SK-N-MC (cell line): ENCODE measurements at regions not wholly inside any gene's neighbourhood (a gene's known extent, or its start where the extent isn't known, plus 50 kb on each side); places are given as distances from the start of the nearest gene placed in this dataset.

Experiments used
- DNase-seq: peaks from one replicate; pipeline ENCODE4 v3.0.0-alpha.2; 2011; ENCODE audit warnings: low read depth, low spot score
- H3K27ac ChIP-seq: fragments of 200-600 bp; sonication (generic); 2 replicates; pipeline ENCODE4 v1.5.1; 2016; ENCODE audit warnings: mixed run types
- H3K36me3 ChIP-seq: fragments of 200-600 bp; sonication (generic); 2 replicates; pipeline ENCODE4 v1.6.1; 2017; ENCODE audit warnings: antibody characterized with exemption, low read length, mixed read lengths; ENCODE audit not compliant: insufficient read depth
- H3K4me3 ChIP-seq: fragments of 200-600 bp; sonication (generic); 2 replicates; pipeline ENCODE4 v1.5.1; 2016
- H3K9ac ChIP-seq: fragments of 200-600 bp; sonication (generic); 2 replicates; pipeline ENCODE4 v1.8.0; 2017; ENCODE audit warnings: mixed run types, mixed read lengths; ENCODE audit not compliant: insufficient read length
- H3K9me3 ChIP-seq: fragments of 200-600 bp; sonication (generic); 2 replicates; pipeline ENCODE4 v1.6.1; 2017; ENCODE audit warnings: low read depth, mild to moderate bottlenecking, antibody characterized with exemption, low read length, moderate library complexity, mixed read lengths
- EZH2 ChIP-seq: fragments of 200-600 bp; sonication (generic); IDR thresholded peaks from one replicate; pipeline ENCODE4 v1.6.1; 2017; ENCODE audit warnings: antibody characterized with exemption
- FOXP2 ChIP-seq: optimal IDR thresholded peaks from 2 replicates; pipeline ENCODE3; 2011; ENCODE audit warnings: mild to moderate bottlenecking, moderate library complexity; ENCODE audit not compliant: insufficient read depth; ENCODE audit errors: extremely low read length, control extremely low read depth
- POLR2AphosphoS5 ChIP-seq: IDR thresholded peaks from 2 replicates; pipeline ENCODE4 v1.6.1; 2012; ENCODE audit warnings: mild to moderate bottlenecking, low read depth, low read length, borderline replicate concordance

DNA sequence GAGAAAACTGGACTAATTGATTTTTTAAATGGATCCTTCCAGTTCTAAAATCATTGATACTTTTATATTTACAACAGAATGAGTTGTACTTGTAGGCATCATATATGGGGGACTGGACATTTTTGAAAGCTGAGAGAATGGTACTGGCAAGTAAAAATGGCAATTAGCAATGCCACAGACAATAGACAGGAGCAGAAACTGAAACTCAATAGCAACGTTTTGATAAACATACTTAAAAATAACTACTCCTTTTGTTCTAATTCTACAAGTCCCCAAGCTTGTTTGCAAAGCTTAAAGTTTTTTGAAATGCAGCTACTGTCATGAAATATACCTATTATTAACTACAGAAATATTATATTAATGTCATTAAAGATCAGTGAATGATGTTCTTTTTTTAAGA is 52.8 kb upstream of the FBXL7 start:
- H3K9ac ChIP-seq: no peak overlapping the region
- no peak overlapping the region for H3K27ac ChIP-seq
- no peak overlapping the region for H3K4me3 ChIP-seq
- no peaks in the 10 kb centered on the region for H3K9me3 ChIP-seq
- DNase-seq: no peak
- H3K36me3 ChIP-seq: no peaks in the 10 kb centered on the region
- no peak for TF ChIP-seq EZH2
- TF ChIP-seq POLR2AphosphoS5: no peak
- TF ChIP-seq FOXP2: no peak

DNA sequence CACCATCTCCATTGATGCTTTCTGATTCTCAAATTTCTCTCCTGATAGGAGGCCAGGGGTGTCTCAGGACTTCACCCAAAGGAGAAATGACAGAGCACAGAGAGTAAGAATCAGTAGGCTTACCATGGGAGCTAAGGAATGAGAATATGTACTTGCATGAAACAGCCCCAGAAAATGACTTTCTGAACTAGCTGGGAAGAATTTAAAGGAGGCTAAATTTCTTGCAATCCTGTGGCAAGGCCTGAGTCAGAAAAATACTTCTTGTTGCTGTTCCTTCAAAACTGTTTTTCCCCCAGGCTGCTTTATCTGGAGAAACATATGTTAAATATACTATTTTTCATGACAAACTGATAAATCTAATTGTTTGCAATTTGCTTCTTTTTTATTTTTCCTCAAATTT is 53.4 kb upstream of the FBXL7 start:
- no peak for TF ChIP-seq EZH2
- TF ChIP-seq POLR2AphosphoS5: no peak
- no peak for TF ChIP-seq FOXP2
- Histone ChIP-seq H3K27ac (no peak overlapping the region), H3K4me3 (no peak overlapping the region)

GRCh38 chr5:15442193-15442570 is 57.8 kb upstream of the FBXL7 start:
- Histone ChIP-seq H3K27ac (no peak overlapping the region), H3K9ac (no peak overlapping the region), H3K9me3 (no peaks in the 10 kb centered on the region), H3K4me3 (no peak overlapping the region), H3K36me3 (no peaks in the 10 kb centered on the region)
- TF ChIP-seq FOXP2: no peak
- TF ChIP-seq POLR2AphosphoS5: no peak
- no peak for TF ChIP-seq EZH2
- no peak for DNase-seq

More for the DNA sequence above, 53.4 kb upstream of the FBXL7 start:
- no peak overlapping the region for H3K9ac ChIP-seq
- H3K9me3 ChIP-seq: no peaks in the 10 kb centered on the region
- H3K36me3 ChIP-seq: no peaks in the 10 kb centered on the region
- DNase-seq: no peak

GRCh38 chr5:15441433-15442192 is 58.4 kb upstream of the FBXL7 start:
- Histone ChIP-seq H3K27ac (no peak overlapping the region), H3K36me3 (no peaks in the 10 kb centered on the region), H3K9me3 (no peaks in the 10 kb centered on the region), H3K9ac (no peak overlapping the region), H3K4me3 (no peak overlapping the region)
- no peak for DNase-seq
- TF ChIP-seq POLR2AphosphoS5 (no peak), FOXP2 (no peak), EZH2 (no peak)

DNA sequence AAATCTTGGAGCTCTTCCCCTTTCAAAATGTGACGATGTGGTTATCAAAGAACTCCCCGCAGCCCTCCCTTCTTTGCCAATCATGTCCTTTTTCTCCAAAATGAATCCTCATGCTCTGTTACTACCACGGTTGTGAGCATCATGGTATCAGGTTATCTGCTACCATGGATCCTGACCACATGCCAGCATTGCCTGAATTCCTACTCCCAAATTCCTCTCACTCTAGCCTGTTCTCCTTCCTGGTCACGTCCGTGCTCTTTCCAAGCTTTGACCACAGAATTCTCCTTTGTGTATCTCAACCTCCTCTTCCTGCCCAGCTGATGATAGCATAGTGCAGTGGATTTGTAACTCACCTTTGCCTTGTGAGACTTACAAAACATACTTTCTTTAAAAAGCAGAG is 59.5 kb upstream of the FBXL7 start:
- H3K4me3 ChIP-seq: no peak overlapping the region
- no peak overlapping the region for H3K9ac ChIP-seq
- no peaks in the 10 kb centered on the region for H3K9me3 ChIP-seq
- H3K36me3 ChIP-seq: no peaks in the 10 kb centered on the region
- no peak overlapping the region for H3K27ac ChIP-seq
- TF ChIP-seq EZH2 (no peak), FOXP2 (no peak), POLR2AphosphoS5 (no peak)
- no peak for DNase-seq

GRCh38 chr5:15439801-15440200 is 60.2 kb upstream of the FBXL7 start:
- Histone ChIP-seq H3K9ac (no peak overlapping the region), H3K4me3 (no peak overlapping the region), H3K36me3 (no peaks in the 10 kb centered on the region), H3K27ac (no peak overlapping the region), H3K9me3 (no peaks in the 10 kb centered on the region)
- TF ChIP-seq FOXP2 (no peak), POLR2AphosphoS5 (no peak), EZH2 (no peak)
- DNase-seq: no peak

DNA sequence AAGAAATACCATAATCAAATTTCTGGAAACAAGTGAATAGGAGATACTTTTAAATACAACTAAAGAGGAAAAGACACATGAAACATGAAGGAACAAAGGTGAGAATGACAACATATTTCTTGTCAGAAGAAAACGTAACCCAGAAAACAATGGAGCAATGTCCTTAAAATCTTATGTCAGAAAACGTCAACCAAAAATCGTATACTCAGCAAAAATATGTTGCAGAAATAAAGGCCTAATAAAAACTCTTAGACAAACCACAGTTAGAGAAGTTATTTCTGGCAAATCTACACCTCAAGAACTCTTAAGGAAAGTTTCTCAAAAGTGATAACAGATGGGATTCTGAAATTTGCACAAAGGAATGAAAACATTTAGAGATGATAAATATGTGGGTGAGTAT is 66.3 kb upstream of the FBXL7 start:
- Histone ChIP-seq H3K9me3 (no peaks in the 10 kb centered on the region), H3K9ac (no peak overlapping the region), H3K4me3 (no peak overlapping the region), H3K36me3 (no peaks in the 10 kb centered on the region), H3K27ac (no peak overlapping the region)
- DNase-seq: no peak
- no peak for TF ChIP-seq EZH2
- no peak for TF ChIP-seq POLR2AphosphoS5

DNA sequence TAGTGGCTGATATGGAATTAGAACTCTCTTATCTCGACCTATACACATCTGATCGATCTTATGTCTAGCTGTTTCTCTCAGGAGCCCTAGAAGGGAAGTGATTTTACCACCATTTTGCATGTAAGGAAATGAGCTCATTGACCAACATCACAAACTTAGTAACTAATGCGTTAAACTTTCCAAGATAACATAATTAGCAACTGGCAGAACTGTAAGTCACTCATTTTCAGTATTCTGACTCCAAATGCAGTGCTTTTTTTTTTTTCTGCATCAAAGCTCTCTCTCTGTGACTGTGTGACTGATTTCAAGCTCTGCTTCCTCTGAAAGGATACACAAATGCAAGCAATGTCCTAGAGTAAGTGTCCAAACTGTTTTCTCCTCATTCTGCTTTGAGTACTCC is 68.1 kb upstream of the FBXL7 start:
- H3K9ac ChIP-seq: no peak overlapping the region
- H3K27ac ChIP-seq: no peak overlapping the region
- DNase-seq: no peak
- TF ChIP-seq EZH2: no peak
- no peak for TF ChIP-seq POLR2AphosphoS5
- no peaks in the 10 kb centered on the region for H3K9me3 ChIP-seq
- H3K4me3 ChIP-seq: no peak overlapping the region
- no peaks in the 10 kb centered on the region for H3K36me3 ChIP-seq

DNA sequence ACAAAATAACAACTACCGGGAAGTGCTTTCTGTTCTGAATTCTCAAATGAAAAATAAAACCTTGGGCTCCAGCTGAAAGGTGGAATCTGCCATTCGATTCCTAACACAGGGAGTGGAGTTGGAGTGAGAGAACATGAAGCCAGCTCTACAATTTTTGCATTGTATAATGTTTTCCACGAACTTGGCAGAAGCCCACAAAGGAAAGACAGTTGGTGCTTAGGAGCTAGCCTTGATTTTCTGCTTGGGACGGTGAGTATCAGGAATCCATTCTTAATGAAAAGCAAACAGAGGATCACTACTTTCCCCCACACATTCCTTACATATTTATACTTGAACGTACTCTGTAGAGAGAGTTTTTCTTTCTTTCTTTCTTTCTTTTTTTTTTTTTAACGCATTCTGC is 74.2 kb upstream of the FBXL7 start:
- no peaks in the 10 kb centered on the region for H3K9me3 ChIP-seq
- H3K27ac ChIP-seq: no peak overlapping the region
- no peaks in the 10 kb centered on the region for H3K36me3 ChIP-seq
- no peak overlapping the region for H3K4me3 ChIP-seq
- DNase-seq: no peak
- TF ChIP-seq POLR2AphosphoS5 (no peak), EZH2 (no peak)
- H3K9ac ChIP-seq: no peak overlapping the region
